SKM-1 treated with dmso at 0.1 percent for 144 hours (cell line): ENCODE measurements at regions not wholly inside any gene's neighbourhood (a gene's known extent, or its start where the extent isn't known, plus 50 kb on each side); places are given as distances from the start of the nearest gene placed in this dataset.

ENCODE experiments used
- DNase-seq: peaks from one replicate; lab custom pipeline; 2025; ENCODE audit not compliant: unreplicated experiment; lab: John Stamatoyannopoulos, UW

DNA sequence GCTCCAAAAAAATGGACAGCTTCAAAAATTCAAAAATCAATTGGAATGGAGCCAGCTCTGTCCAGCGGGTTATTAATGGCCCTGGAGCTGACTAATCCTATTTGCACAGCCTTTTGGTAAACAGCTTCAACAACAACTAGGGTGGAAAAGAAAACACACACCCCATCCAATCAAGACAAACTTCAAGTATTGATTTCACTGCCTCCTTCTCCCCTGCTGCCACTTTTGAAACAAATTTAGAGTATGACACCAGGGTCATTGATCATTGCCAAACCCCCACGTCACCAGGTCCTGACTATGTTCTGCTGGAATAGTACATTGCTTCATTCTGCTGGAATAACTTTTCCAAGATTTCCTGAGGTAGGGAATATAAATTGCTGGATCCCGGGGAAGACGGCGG lies 56.8 kb upstream of the GTF3A start:
- DNase-seq, result no peak

DNA sequence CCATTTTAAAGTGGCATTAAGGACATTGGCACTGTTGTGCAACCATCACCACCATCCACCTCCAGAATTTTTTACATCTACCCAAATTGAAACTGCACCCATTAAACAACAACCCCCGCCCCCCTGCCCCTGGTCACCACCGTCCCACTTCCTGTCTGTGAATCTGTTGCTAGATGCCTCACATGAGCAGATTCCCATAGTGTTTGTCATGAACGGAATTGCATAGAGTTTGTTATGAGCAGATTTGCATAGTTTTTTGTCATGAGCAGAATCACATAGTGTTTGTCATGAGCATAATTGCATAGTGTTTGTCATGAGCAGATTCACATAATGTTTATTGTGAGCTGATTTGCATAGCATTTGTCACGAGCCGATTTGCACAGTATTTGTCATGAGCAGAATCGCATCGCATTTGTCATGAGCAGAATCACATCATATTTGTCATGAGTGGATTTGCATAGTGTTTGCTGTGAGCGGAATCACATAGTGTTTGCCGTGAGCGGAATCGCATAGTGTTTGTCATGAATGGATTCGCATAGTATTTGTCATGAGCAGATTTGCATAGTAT lies 54.0 kb upstream of the GTF3A start:
- DNase-seq, result no peak

DNA sequence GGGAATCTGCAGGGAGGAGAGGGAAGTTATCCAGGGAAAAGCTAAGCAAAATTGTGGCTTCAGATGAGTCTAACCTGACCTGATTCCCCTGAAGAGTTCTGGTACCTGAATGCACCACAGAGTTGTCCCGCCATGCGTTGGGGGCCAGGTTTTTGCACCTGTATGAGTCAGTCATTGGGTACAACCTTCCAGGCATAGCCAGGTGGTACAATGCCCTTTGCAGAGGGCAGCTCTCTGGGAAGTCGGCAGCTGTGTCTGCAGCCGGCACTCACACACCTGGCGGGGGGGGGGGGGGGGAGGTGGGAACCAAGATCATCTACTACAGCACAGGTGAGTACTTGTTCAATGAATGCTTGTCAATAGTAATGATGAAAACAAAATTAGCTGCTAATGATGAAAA lies 52.5 kb upstream of the GTF3A start:
- DNase-seq, result no peak

DNA sequence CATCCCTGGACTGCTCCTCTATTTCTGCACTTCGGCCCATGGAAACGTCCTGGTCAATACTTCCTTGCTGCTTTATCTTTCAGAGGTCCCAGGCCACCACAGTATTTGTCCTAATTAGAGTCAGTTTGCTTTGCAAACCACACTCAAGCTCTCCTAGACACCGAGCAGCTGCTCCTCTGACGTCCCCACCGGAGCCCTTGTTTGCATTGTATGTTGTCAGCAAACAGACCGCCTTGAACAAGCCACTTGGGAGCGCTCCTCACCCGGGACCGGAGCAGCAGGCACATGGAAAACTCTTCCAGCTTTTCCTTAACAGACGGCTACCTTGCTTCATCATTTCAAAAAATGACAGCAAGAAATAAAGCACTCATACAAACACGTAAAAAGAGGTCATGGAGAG lies 51.5 kb upstream of the GTF3A start:
- no peak for DNase-seq

- DNase-seq, result no peak
These were observed 50.2 kb upstream of the GTF3A start for GRCh38 chr13:27374126-27374613.
